Adrenal gland (tissue), 9 donors: ENCODE measurements at regions not wholly inside any gene's neighbourhood (a gene's known extent, or its start where the extent isn't known, plus 50 kb on each side); places are given as distances from the start of the nearest gene placed in this dataset.

Source experiments
- DNase-seq, 7 donors: peaks; one replicate each; pipeline ENCODE4 v3.0.0-alpha.2; 2019 to 2020
- H3K27ac ChIP-seq, 5 donors: fragments of 200-600 bp; sonication (generic) in 4 of 5; 1 replicate in 3 of 5; 2 replicates in 2 of 5; pipeline versions ENCODE4 v1.5.1 to v1.8.0; 2016 to 2020; ENCODE audit warnings: mild to moderate bottlenecking in 1 of 5
- H3K27me3 ChIP-seq: fragments of 200-600 bp; 2 replicates; pipeline ENCODE4 v1.8.0; 2021
- H3K36me3 ChIP-seq, 2 donors: fragments of 200-600 bp; replicated peaks in 1 of 2; 1 replicate in 1 of 2; 2 replicates in 1 of 2; pipeline versions ENCODE4 v1.5.1 to v1.8.0; 2018 to 2022
- H3K4me1 ChIP-seq, 2 donors: fragments of 200-600 bp; replicated peaks in 1 of 2; 1 replicate in 1 of 2; 2 replicates in 1 of 2; pipeline versions ENCODE4 v1.5.1 to v1.8.0; 2018 to 2021
- H3K4me3 ChIP-seq, 4 donors: fragments of 200-600 bp; sonication (generic) in 3 of 4; one replicate each; pipeline ENCODE4 v1.5.1; 2016 to 2018
- H3K9me3 ChIP-seq, 3 donors: fragments of 200-600 bp; sonication (generic) in 1 of 3; replicated peaks in 1 of 3; 1 replicate in 2 of 3; 2 replicates in 1 of 3; pipeline versions ENCODE4 v1.5.1 to v1.8.0; 2016 to 2021
- POLR2A ChIP-seq, 2 donors: fragments of 450-650 bp; IDR thresholded peaks; one replicate each; pipeline ENCODE4 v1.6.1; 2017; ENCODE audit warnings: antibody characterized with exemption in 2 of 2, mild to moderate bottlenecking in 2 of 2, moderate library complexity in 1 of 2
- WGBS, 4 donors: extraction: QIAGEN DNeasy Blood & Tissue Kit in 2 of 4; methylation state at CpG; one replicate each; pipeline versions ENCODE4 v1.1.5 to v1.1.7; 2013 to 2017; 5-methylcytosine and 5-hydroxymethylcytosine counted together
- intact Hi-C, 2 donors: fragments of 100-400 bp; cut with DNase I; formaldehyde crosslinking; loops; one replicate each; pipeline versions ENCODE4 v1.14.1 to v1.15.0; 2022 to 2023
- TF ChIP-seq, protein P1 (sequence below), 6 experiments: fragments of 450-650 bp in 4 of 6; fragments of 200-600 bp in 2 of 6; sonication (generic) in 1 of 6; IDR thresholded peaks; 1 replicate in 5 of 6; 2 replicates in 1 of 6; pipeline versions ENCODE4 v1.5.1 to v1.8.0; 2016 to 2021; ENCODE audit warnings: antibody characterized with exemption in 6 of 6, mild to moderate bottlenecking in 2 of 6, moderate library complexity in 1 of 6
- donor health status: healthy with polysubstance abuse.
- donor health status: Bipolar disorder and iron deficiency.
- donor health status: DM: yes; HTN: yes; CAD: no.
- donor health status: DM: no; HTN: no; CAD: no.
- donor health status: DM: no; HTN: no; CAD: no.

DNA sequence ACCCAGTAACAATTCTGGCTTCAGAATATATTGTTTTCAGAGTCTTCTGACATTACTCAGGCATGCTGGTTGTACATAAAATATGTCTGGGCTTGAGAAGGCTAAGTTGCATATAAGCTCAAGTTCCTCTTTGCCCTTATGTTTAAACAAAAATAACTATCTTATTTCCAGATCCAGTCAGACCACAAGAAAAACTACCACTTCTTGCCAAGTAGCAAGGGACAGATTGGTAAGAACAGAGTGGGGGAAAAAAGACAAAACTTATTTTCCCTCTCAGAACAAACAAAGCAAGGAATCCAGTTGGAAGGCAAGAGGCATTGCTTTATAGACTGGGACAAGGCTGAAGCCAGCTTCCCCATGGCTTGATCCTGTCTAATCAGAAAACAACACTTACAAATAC lies 1036.7 kb upstream of the CELF4 start:
- intact Hi-C loops, result no loop called here
- H3K9me3 ChIP-seq, result no peaks in the 10 kb centered on the region
- no peaks in the 10 kb centered on the region for H3K4me1 ChIP-seq
- H3K27ac ChIP-seq, result no peak overlapping the region
- no peaks in the 10 kb centered on the region for H3K27me3 ChIP-seq
- no peaks in the 10 kb centered on the region for H3K36me3 ChIP-seq
- TF ChIP-seq, protein P1, sequence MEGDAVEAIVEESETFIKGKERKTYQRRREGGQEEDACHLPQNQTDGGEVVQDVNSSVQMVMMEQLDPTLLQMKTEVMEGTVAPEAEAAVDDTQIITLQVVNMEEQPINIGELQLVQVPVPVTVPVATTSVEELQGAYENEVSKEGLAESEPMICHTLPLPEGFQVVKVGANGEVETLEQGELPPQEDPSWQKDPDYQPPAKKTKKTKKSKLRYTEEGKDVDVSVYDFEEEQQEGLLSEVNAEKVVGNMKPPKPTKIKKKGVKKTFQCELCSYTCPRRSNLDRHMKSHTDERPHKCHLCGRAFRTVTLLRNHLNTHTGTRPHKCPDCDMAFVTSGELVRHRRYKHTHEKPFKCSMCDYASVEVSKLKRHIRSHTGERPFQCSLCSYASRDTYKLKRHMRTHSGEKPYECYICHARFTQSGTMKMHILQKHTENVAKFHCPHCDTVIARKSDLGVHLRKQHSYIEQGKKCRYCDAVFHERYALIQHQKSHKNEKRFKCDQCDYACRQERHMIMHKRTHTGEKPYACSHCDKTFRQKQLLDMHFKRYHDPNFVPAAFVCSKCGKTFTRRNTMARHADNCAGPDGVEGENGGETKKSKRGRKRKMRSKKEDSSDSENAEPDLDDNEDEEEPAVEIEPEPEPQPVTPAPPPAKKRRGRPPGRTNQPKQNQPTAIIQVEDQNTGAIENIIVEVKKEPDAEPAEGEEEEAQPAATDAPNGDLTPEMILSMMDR (IDR thresholded peaks at IDR 0.05), result no peak
- no peak for TF ChIP-seq POLR2A (IDR thresholded peaks at IDR 0.05)
- no peak overlapping the region for H3K4me3 ChIP-seq
- no peak for DNase-seq

DNA sequence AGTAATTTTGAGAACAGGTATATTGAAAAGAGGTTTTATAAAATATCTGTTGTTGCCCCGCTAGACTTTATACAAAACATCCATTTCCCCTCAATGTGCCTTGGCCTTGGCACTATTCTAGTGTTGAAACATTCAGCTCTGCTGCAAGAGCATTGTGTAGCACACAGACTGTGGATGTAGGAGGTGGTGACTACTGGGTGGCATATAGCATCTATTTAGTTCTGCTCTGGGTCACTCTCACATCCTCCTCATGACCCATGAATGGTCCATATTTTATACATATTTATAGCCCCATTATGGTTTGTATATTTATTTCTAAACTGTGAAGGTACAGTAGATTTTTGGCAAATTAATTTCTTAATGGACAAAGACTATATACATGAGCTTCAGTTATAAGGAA lies 1022.0 kb upstream of the CELF4 start:
- H3K27ac ChIP-seq, result no peak overlapping the region
- no peaks in the 10 kb centered on the region for H3K4me1 ChIP-seq
- WGBS, 4 donors, result 84 to 98% (median 95%) methylated on average over 1 of the region's 1 CpG
- no peak for TF ChIP-seq POLR2A (IDR thresholded peaks at IDR 0.05)
- TF ChIP-seq, protein P1 (IDR thresholded peaks at IDR 0.05), result no peak
- intact Hi-C loops, result no loop called here
- H3K9me3 ChIP-seq, result no peaks in the 10 kb centered on the region
- no peak overlapping the region for H3K4me3 ChIP-seq
- H3K36me3 ChIP-seq, result no peaks in the 10 kb centered on the region
- no peak for DNase-seq
- no peaks in the 10 kb centered on the region for H3K27me3 ChIP-seq

DNA sequence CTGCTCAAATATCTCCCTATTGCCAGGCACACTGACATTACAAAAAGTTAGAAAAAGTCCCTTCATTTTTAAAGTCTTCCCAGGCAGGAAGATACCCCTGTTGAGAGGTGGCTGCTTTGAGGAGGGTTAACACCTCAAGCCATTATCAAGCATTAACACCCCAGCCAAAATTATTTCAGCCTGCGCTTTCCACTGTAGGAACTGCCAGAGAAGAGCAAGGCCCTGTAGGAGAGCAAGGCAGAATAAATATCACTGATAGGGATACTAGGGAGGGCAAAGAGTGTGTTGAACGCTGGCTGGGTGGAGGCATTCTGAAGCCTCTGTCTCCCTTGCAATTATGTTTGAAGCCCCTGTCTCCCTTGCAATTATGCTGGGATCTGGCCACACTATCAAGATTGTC lies 1020.7 kb upstream of the CELF4 start:
- no peaks in the 10 kb centered on the region for H3K27me3 ChIP-seq
- TF ChIP-seq, protein P1 (IDR thresholded peaks at IDR 0.05), result no peak
- TF ChIP-seq POLR2A (IDR thresholded peaks at IDR 0.05), result no peak
- H3K4me1 ChIP-seq, result no peaks in the 10 kb centered on the region
- intact Hi-C loops, result no loop called here
- H3K4me3 ChIP-seq, result no peak overlapping the region
- no peaks in the 10 kb centered on the region for H3K9me3 ChIP-seq
- no peaks in the 10 kb centered on the region for H3K36me3 ChIP-seq
- no peak for DNase-seq
- H3K27ac ChIP-seq, result no peak overlapping the region
- 71 to 81% (median 76%) methylated on average over 2 of the region's 2 CpGs for WGBS, 4 donors

DNA sequence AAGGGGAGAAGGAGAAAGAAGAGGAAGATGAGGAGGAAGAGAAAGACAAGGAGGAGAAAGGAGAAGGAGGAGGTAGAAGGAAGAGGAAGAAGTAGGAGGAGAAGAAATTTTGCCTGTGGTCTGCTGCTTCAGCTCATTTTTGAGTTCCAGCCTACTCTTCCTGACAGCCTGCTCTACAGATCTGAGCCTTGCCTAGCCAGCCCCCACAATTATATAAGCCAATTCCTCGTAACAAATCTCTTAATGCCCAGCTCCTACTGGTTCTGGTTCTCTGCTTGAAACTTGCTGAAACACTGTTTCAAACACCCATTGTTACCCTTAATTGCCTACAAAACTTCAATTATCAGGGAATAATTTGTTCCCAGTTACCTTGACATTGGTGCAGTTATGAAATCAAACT lies 1014.2 kb upstream of the CELF4 start:
- intact Hi-C loops, result no loop called here
- no peaks in the 10 kb centered on the region for H3K9me3 ChIP-seq
- H3K27me3 ChIP-seq, result no peaks in the 10 kb centered on the region
- no peaks in the 10 kb centered on the region for H3K36me3 ChIP-seq
- H3K4me3 ChIP-seq, result no peak overlapping the region
- H3K4me1 ChIP-seq, result no peaks in the 10 kb centered on the region
- H3K27ac ChIP-seq, result no peak overlapping the region
- peak in 1 of 7 donors; percentile 51 for DNase-seq
- 64 to 67% (median 67%) methylated on average over 1 of the region's 1 CpG for WGBS, 4 donors
- no peak for TF ChIP-seq POLR2A (IDR thresholded peaks at IDR 0.05)
- TF ChIP-seq, protein P1 (IDR thresholded peaks at IDR 0.05), result no peak
